K562 (cell line): ENCODE measurements at regions not wholly inside any gene's neighbourhood (a gene's known extent, or its start where the extent isn't known, plus 50 kb on each side); places are given as distances from the start of the nearest gene placed in this dataset.

Experiments
- ATAC-seq: fragments of 200-7000 bp; cut with Tn5 transposase; 3 replicates; pipeline ENCODE4 v1.9.1; 2020; ENCODE audit warnings: moderate library complexity
- BruUV-seq: library from RNA; stranded (reverse); fragments of 400-500 nt; replicated peaks from 2 replicates; lab custom pipeline; 2021; lab: Mats Ljungman, UMichigan
- CTCF ChIA-PET: fragments of 300-600 bp; formaldehyde crosslinking; extraction: SDS; loops from one replicate; lab custom pipeline; 2021; ENCODE audit warnings: low intra/inter-chr PET ratio; lab: Yijun Ruan, JAX
- POLR2A ChIA-PET: fragments of 300-600, 350-650 bp; sonication (Branson Sonifier 250); formaldehyde crosslinking; extraction: SDS; loops from one replicate; lab custom pipeline; 2021; ENCODE audit warnings: antibody characterized with exemption, inconsistent platforms; lab: Yijun Ruan, JAX
- DNase-seq, 4 experiments: peaks; one replicate each; pipeline versions ENCODE4 v3.0.0 to v3.0.0-alpha.2; 2011 to 2018; ENCODE audit warnings: low spot score in 3 of 4, mixed read lengths in 3 of 4; ENCODE audit errors: extremely low read depth in 1 of 4
- FAIRE-seq: peaks from 2 replicates; lab custom pipeline; 2011; peaks lifted over from hg19 to GRCh38; lab: Jason Lieb, UNC
- H2AFZ ChIP-seq: 2 replicates; pipeline ENCODE4 v1.6.0; 2011; ENCODE audit warnings: low read depth, low read length, control low read depth, inconsistent platforms
- H3K27ac ChIP-seq: fragments of 200-600 bp; 3 replicates; pipeline ENCODE4 v1.8.0; 2011; ENCODE audit warnings: low read depth, mild to moderate bottlenecking, control low read depth, inconsistent platforms, low read length, moderate library complexity, mixed read lengths; ENCODE audit errors: extremely low read depth
- H3K27me3 ChIP-seq, 2 experiments: fragments of 300-600 bp in 1 of 2; 2 replicates in 1 of 2; 3 replicates in 1 of 2; pipeline versions ENCODE4 v1.6.0 to v1.8.0; 2011; ENCODE audit warnings: inconsistent platforms in 2 of 2, low read length in 2 of 2, mild to moderate bottlenecking in 1 of 2, mixed read lengths in 1 of 2, moderate library complexity in 1 of 2; ENCODE audit not compliant: control insufficient read depth in 2 of 2, insufficient read depth in 2 of 2
- H3K36me3 ChIP-seq: fragments of 300-600 bp; 3 replicates; pipeline ENCODE4 v1.8.0; 2011; ENCODE audit warnings: mild to moderate bottlenecking, low read length, inconsistent platforms; ENCODE audit not compliant: control insufficient read depth, insufficient read depth
- H3K4me1 ChIP-seq, 2 experiments: fragments of 200-600 bp in 1 of 2; replicated peaks in 1 of 2; 2 replicates in 1 of 2; 3 replicates in 1 of 2; pipeline versions ENCODE4 v1.5.1 to v1.8.0; 2011; ENCODE audit warnings: inconsistent platforms in 2 of 2, low read length in 2 of 2, mild to moderate bottlenecking in 1 of 2, mixed read lengths in 1 of 2, moderate library complexity in 1 of 2; ENCODE audit not compliant: control insufficient read depth in 2 of 2, insufficient read depth in 2 of 2
- H3K4me2 ChIP-seq: 2 replicates; pipeline ENCODE4 v1.6.1; 2011; ENCODE audit warnings: low read length, control low read depth, inconsistent platforms, mixed read lengths; ENCODE audit not compliant: insufficient read depth
- H3K4me3 ChIP-seq: fragments of 200-600 bp; sonication (generic), shearing (Covaris generic); 2 replicates; pipeline ENCODE4 v1.5.1; 2016; ENCODE audit warnings: control low read depth, inconsistent platforms
- H3K79me2 ChIP-seq: fragments of 200-600 bp; 3 replicates; pipeline ENCODE4 v1.8.0; 2011; ENCODE audit warnings: low read length, inconsistent platforms; ENCODE audit not compliant: control insufficient read depth, insufficient read depth
- H3K9ac ChIP-seq, 2 experiments: 2 replicates each; pipeline versions ENCODE4 v1.6.0 to v1.6.1; 2011; ENCODE audit warnings: low read depth in 2 of 2, low read length in 2 of 2, control low read depth in 1 of 2, inconsistent platforms in 1 of 2, mild to moderate bottlenecking in 1 of 2, mixed read lengths in 1 of 2; ENCODE audit not compliant: insufficient read depth in 1 of 2
- H3K9me1 ChIP-seq: one replicate; pipeline ENCODE4 v1.6.0; 2011; ENCODE audit warnings: inconsistent platforms, mild to moderate bottlenecking, low read length, moderate library complexity; ENCODE audit not compliant: control insufficient read depth, insufficient read depth
- H3K9me3 ChIP-seq: replicated peaks from 2 replicates; pipeline ENCODE4 v1.5.1; 2011; ENCODE audit warnings: low read depth, low read length, inconsistent platforms; ENCODE audit not compliant: control insufficient read depth, insufficient read depth
- H4K20me1 ChIP-seq: replicated peaks from 2 replicates; pipeline ENCODE4 v1.6.1; 2011; ENCODE audit warnings: low read length, inconsistent platforms, mixed read lengths; ENCODE audit not compliant: control insufficient read depth, insufficient read depth
- ADNP ChIP-seq: fragments of 200-800 bp; sonication (Bioruptor generic); IDR thresholded peaks from 2 replicates; pipeline ENCODE4 v1.6.1; 2016; ENCODE audit warnings: missing genetic modification characterization, missing compliant biosample characterization
- DPF2 ChIP-seq: fragments of 450-650 bp; IDR thresholded peaks from 2 replicates; pipeline ENCODE4 v1.6.1; 2016
- ETS1 ChIP-seq: conservative IDR thresholded peaks from 2 replicates; pipeline ENCODE4 v1.6.1; 2011; ENCODE audit warnings: low read depth, mild to moderate bottlenecking, low read length; ENCODE audit not compliant: control insufficient read depth
- POLR3G ChIP-seq: IDR thresholded peaks from 2 replicates; pipeline ENCODE4 v1.6.1; 2011; ENCODE audit not compliant: insufficient read length, insufficient replicate concordance; ENCODE audit errors: extremely low read depth
- RFX7 ChIP-seq: fragments of 250-450 bp; sonication (Bioruptor Pico); IDR thresholded peaks from 2 replicates; pipeline ENCODE4 v1.5.1; 2021; ENCODE audit warnings: mild to moderate bottlenecking
- SAFB2 ChIP-seq: fragments of 200-400 bp; formaldehyde crosslinking; IDR thresholded peaks from 2 replicates; pipeline ENCODE4 v1.6.1; 2018; ENCODE audit warnings: borderline replicate concordance, low read length, low read depth, moderate library complexity; ENCODE audit not compliant: severe bottlenecking
- SMAD1 ChIP-seq: fragments of 150-350 bp; IDR thresholded peaks from 2 replicates; pipeline ENCODE4 v1.6.1; 2014; ENCODE audit warnings: low read length, low read depth; ENCODE audit not compliant: partially characterized antibody
- TAF15 ChIP-seq: fragments of 200-400 bp; formaldehyde crosslinking; IDR thresholded peaks from 2 replicates; pipeline ENCODE4 v1.6.1; 2017; ENCODE audit warnings: mild to moderate bottlenecking, low read depth, low read length, moderate library complexity
- ZFX ChIP-seq: sonication (generic); formaldehyde crosslinking; IDR thresholded peaks from 2 replicates; pipeline ENCODE4 v1.8.0; 2022; ENCODE audit warnings: mild to moderate bottlenecking, missing genetic modification reagents, moderate library complexity
- ZNF717 ChIP-seq: fragments of 250-450 bp; sonication (Bioruptor Pico); IDR thresholded peaks from 2 replicates; pipeline ENCODE4 v1.5.0; 2021
- ZNF780A ChIP-seq: fragments of 250-450 bp; sonication (Bioruptor Pico); IDR thresholded peaks from 2 replicates; pipeline ENCODE4 v1.5.0; 2021; ENCODE audit warnings: mild to moderate bottlenecking
- WGBS: fragments of 100-300 bp; shearing (Covaris generic); methylation state at CpG from one replicate; pipeline ENCODE4 v1.1.6; 2016; ENCODE audit warnings: low coverage, mixed read lengths; ENCODE audit not compliant: insufficient coverage; ENCODE audit errors: missing lambda C conversion rate; 5-methylcytosine and 5-hydroxymethylcytosine counted together
- in situ Hi-C: fragments of 300-500 bp; cut with MboI; formaldehyde crosslinking; loops from 4 replicates; pipeline ENCODE4 v1.15.0; 2018; ENCODE audit warnings: inconsistent platforms, mixed read lengths
- intact Hi-C: fragments of 100-400 bp; cut with micrococcal nuclease; formaldehyde crosslinking; loops from 2 replicates; pipeline ENCODE4 v1.14.2; 2022
- TF ChIP-seq, protein P1 (sequence below): fragments of 250-450 bp; sonication (Bioruptor Pico); IDR thresholded peaks from 2 replicates; pipeline ENCODE4 v1.5.0; 2020; ENCODE audit warnings: mild to moderate bottlenecking, borderline replicate concordance

GRCh38 chr5:2550509-2550908 lies 201.0 kb downstream of the IRX2 start:
- DNase-seq = no peak
- Histone ChIP-seq H3K4me3 (no peak overlapping the region), H3K4me1 (no peaks in the 10 kb centered on the region), H3K36me3 (no peaks in the 10 kb centered on the region), H3K27ac (no peak overlapping the region), H3K9me1 (no peaks in the 10 kb centered on the region), H3K79me2 (no peaks in the 10 kb centered on the region), H4K20me1 (no peaks in the 10 kb centered on the region), H3K4me2 (no peak overlapping the region), H3K27me3 (no peaks in the 10 kb centered on the region), H2AFZ (no peak overlapping the region), H3K9ac (no peak overlapping the region), H3K9me3 (no peaks in the 10 kb centered on the region)
- WGBS = under 1% methylated on average over 5 of the region's 5 CpGs
- no peak for ATAC-seq
- in situ Hi-C loops = no loop called here
- ChIA-PET CTCF (no interaction called here), POLR2A (no interaction called here)
- TF ChIP-seq, protein P1, sequence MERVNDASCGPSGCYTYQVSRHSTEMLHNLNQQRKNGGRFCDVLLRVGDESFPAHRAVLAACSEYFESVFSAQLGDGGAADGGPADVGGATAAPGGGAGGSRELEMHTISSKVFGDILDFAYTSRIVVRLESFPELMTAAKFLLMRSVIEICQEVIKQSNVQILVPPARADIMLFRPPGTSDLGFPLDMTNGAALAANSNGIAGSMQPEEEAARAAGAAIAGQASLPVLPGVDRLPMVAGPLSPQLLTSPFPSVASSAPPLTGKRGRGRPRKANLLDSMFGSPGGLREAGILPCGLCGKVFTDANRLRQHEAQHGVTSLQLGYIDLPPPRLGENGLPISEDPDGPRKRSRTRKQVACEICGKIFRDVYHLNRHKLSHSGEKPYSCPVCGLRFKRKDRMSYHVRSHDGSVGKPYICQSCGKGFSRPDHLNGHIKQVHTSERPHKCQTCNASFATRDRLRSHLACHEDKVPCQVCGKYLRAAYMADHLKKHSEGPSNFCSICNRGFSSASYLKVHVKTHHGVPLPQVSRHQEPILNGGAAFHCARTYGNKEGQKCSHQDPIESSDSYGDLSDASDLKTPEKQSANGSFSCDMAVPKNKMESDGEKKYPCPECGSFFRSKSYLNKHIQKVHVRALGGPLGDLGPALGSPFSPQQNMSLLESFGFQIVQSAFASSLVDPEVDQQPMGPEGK = no peak
- no peak for TF ChIP-seq RFX7 (CRISPR knock-in tag)
- no peak for TF ChIP-seq SAFB2
- no peak for TF ChIP-seq SMAD1
- TF ChIP-seq ADNP (tag) = no peak
- no peak for TF ChIP-seq ZNF780A
- TF ChIP-seq DPF2 = no peak
- no peak for TF ChIP-seq ETS1
- TF ChIP-seq ZNF717 (CRISPR knock-in tag) = no peak
- TF ChIP-seq ZFX (CRISPR knock-in tag) = no peak
- no peak for TF ChIP-seq POLR3G
- TF ChIP-seq TAF15 = no peak
- intact Hi-C loops = no loop called here
- FAIRE-seq = no peak
- no TSS peak for BruUV-seq
